GM21367 (cell line): ENCODE measurements at regions not wholly inside any gene's neighbourhood (a gene's known extent, or its start where the extent isn't known, plus 50 kb on each side); places are given as distances from the start of the nearest gene placed in this dataset.

Experiments used
- ATAC-seq: cut with Tn5 transposase; IDR thresholded peaks from one replicate; pipeline ENCODE4 v1.9.1; 2021; ENCODE audit not compliant: unreplicated experiment

- ATAC-seq: no peak
These were observed 115.9 kb downstream of the OMA1 start for GRCh38 chr1:58430421-58431275.

- ATAC-seq: no peak
These were observed 119.6 kb downstream of the OMA1 start for GRCh38 chr1:58426918-58427317.

DNA sequence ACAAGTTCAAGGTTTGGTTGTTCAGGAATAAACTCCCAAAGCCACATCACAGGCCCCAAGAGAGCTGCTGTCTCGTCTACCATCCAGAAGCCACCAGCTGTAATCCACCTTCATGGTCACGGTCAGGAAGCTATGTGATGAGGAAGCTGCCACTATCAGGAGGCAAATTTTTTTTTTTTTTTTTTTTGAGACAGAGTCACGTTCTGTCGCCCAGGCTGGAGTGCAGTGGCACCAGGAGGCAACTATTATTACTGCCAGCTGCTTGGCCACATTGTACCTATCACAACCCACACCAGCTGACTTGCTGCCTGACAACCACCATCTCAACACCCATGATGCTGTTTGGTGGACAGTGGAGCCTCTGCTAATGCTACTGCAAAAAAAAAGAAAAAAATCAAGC, 124.1 kb downstream of the OMA1 start:
- no peak for ATAC-seq

DNA sequence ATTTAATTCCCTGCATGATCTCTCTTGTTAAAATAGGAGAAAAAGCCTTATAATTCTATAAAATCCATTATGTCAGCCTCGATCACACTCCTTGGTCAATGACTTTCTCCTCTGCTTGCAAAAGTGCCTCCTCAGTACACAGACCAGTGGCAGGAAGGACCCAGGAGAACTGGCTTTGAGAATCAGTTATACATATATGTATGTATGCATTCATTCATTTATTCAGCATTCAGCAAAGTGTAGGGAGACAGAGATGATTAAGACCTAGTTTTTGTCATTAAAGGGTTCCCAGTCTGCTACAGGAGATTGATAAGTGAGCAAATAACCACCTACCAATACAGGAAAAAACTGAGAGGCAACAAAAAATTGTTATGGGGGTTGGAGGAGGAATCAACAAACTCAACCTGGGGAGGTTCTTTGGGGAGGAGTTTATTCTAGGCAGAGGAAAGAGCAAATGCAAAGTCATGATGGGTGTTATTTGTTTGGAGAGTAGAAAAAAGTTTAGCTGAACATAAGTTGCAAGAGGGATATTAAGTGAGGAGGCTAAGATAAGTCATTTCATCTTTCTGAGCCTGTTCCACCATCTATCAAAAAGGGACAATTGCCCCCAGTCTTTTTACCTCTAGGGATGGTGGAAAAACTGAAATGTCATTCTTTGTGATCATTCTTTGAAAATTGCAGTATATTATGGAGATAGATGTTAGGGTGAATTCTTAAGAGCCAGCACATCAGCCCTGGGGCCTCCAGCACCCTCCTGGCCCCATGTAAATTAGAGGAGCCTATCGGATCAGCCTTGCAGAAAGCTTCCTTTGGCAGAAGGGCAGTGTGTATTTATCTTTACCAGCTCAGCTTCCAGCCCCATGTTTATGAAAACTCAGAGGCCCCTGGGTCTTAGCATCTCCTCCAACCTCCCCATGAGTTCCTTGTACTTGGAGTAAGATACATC, 128.0 kb downstream of the OMA1 start:
- no peak for ATAC-seq

DNA sequence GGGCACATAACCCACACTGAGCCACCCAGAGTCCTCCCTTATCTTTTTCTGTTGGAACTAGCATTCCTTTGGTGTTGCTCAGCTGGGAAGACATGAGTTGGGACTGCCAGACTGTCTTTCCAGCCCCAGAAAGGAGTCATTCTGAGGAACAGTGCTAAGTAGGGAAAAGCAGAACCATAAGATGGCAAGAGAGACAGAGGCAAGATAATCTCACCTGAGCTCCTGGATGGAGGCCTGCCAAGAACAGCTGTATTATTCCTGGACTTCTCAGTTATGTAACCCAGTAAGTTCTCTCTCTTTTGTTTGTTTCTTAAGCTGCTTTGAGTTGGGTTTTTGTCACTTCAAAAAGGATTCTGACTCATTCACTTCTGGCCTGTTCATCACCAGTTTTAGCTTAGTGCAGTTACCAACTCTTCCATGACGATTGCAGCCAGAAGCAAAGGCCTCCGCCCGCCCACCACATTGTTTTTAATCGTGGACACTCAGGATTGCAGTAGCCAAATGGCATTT, 134.4 kb downstream of the OMA1 start:
- no peak for ATAC-seq

- no peak for ATAC-seq
These were observed 136.6 kb downstream of the OMA1 start for GRCh38 chr1:58409890-58410289.

GRCh38 chr1:58409336-58409735, 137.2 kb downstream of the OMA1 start:
- ATAC-seq: no peak

- no peak for ATAC-seq
These were observed 140.0 kb downstream of the OMA1 start for GRCh38 chr1:58406301-58407071.

DNA sequence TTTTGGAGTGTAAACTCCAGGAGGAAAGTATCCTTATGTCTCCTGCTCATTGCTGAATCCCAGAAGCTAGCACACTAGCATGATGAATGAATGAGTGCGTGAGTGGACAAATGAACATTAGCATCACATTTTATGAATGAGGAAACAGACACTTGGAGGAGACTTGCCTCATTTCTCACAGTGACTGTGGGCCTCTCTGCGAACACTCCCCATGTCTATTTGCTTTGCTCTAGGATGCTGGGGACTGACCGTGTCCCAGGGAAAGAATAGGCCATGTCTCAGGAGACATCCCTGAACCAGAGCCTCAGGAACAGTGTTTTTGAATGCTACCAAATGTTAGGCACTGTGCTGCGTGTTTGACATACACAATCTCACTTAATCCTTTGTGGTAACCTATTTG, 140.9 kb downstream of the OMA1 start:
- no peak for ATAC-seq

DNA sequence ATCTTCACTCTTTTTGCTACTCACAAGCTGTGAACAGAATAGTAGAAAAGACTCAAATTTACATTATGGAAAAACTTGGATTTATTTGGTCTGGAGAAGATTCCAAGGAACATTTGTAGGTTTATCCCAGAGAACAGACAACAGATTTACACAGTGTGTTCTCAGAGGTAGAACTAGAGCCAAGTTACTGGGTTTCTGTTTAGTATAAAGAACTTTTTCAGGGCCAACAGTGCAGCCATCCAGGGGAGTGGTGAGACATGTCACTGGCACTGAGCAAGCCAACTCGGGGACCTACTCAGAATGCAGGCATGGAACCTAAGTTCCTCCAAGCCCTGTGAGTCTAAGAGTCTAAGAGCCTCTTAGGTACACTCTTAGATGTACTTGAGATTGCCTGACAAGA, 142.6 kb downstream of the OMA1 start:
- no peak for ATAC-seq

GRCh38 chr1:58402444-58402843, 144.1 kb downstream of the OMA1 start:
- no peak for ATAC-seq

GRCh38 chr1:58401991-58402390, 144.5 kb downstream of the OMA1 start:
- no peak for ATAC-seq

- ATAC-seq: no peak
These were observed 147.3 kb downstream of the OMA1 start for GRCh38 chr1:58399176-58399575.

- ATAC-seq: no peak
These were observed 147.8 kb downstream of the OMA1 start for GRCh38 chr1:58398714-58399113.

DNA sequence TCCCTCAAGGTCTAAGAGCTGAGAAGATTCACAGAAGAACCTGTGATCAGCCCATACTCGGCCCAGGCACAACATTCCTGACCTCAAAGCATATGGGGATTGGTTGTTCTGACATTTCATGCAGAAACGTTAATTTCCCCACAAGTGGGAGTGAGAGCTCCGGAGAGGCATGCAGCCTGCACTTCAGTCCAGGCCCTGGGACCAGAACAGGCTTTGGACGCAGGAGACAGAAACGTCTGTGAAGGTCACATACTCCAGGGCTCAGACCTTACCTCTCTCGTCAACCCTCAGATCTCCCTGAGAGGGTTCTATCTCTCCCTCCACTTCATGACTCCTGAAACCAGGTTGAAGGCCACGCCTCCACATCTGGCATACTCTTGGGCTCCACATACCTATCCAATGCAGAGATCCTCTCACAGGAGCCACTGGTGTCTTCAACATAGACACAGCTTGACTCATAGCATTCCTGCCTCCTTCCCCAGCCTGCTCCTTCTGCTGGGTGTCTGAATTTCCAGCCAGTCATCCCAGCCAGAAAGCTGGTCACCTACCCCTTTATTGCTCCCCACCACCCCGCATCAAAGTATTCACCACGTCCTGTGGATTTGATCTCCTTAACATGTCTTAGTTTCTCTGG, 149.2 kb downstream of the OMA1 start:
- ATAC-seq: no peak

- ATAC-seq: no peak
These were observed 150.4 kb downstream of the OMA1 start for GRCh38 chr1:58396150-58396549.

DNA sequence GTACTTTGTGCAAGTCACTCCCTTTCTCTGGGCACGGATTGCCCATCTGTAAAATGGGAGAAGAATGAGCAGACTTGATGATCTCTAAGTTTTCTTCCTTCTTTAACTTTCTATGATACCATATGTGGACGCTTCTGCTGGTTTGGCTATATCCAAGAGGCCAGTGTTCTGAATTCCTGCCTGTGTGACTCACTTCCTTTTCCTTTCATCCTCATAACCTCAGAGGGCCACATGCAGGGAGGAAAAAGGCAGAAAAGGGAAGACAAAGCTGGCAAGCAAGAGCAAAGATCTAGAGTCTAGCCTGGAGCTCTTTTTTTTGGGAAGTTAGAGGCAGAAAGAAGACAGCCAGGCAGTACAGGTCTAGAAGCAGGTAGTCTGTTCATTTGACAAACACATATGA, 151.2 kb downstream of the OMA1 start:
- no peak for ATAC-seq

GRCh38 chr1:58392083-58392482, 154.4 kb downstream of the OMA1 start:
- ATAC-seq: peak; percentile 44

DNA sequence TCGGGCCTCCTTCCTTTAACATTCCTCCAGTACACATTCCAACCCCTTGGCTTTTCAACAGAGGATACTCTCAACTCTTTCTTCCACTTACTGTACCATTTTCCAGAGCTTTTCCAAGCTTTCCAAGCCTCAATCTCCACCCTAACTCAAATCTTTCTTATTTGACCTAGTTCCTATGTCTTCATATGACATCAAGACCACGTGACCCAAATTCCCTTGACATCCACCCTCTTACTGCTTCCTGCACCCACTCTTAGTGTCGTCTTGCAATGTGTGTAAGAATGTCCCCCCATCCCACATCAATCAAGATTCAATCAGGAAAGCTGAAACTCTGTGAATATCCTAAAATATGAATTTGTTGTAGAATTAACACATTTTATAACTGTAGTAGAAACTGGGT, 155.0 kb downstream of the OMA1 start:
- no peak for ATAC-seq

GRCh38 chr1:58391056-58391455, 155.5 kb downstream of the OMA1 start:
- no peak for ATAC-seq

DNA sequence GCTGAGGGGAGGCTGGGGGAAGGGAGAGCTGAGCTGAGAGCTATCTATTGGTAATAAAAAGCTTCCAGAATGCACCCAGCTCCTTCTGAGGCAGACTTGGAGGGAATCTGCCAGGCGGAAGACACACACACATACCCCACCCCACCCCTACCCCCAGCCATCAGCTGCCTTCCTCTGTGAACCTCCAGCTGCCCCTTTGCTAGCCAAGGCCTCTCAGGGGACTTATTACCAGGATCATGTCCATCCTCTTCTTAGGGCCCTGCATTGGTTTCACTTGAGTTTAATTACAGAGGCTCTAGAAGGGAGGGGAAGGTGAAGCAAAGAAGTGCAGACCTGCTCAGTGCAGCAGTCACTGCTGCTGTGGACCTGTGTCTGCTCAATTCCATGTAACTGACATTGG, 156.4 kb downstream of the OMA1 start:
- ATAC-seq: no peak
